ENCODE measurements at regions not wholly inside any gene's neighbourhood (a gene's known extent, or its start where the extent isn't known, plus 50 kb on each side); places are given as distances from the start of the nearest gene placed in this dataset.
A peak's percentile ranks its signal among the peaks of the same experiment; 100 is the strongest.

- no peak for TF ChIP-seq CTCF (IDR thresholded peaks at IDR 0.05; ENCODE audit: low read depth, low read length)
- DNase-seq (ENCODE audit: low read depth in 2 of 2) = no peak
- H3K4me3 ChIP-seq (replicated peaks in 1 of 2; ENCODE audit: low read depth in 2 of 2, low read length in 2 of 2) = no peak overlapping the region
Measured at GRCh38 chr14:89708982-89709625, 245.4 kb downstream of the EFCAB11 start.

- TF ChIP-seq CTCF (IDR thresholded peaks at IDR 0.05; ENCODE audit: low read depth, low read length) = no peak
- no peak for DNase-seq (ENCODE audit: low read depth in 2 of 2)
- no peak overlapping the region for H3K4me3 ChIP-seq (replicated peaks in 1 of 2; ENCODE audit: low read depth in 2 of 2, low read length in 2 of 2)
Measured at GRCh38 chr14:89707086-89707485, 247.4 kb downstream of the EFCAB11 start.

- TF ChIP-seq CTCF (IDR thresholded peaks at IDR 0.05; ENCODE audit: low read depth, low read length) = no peak
- no peak for DNase-seq (ENCODE audit: low read depth in 2 of 2)
- no peak overlapping the region for H3K4me3 ChIP-seq (replicated peaks in 1 of 2; ENCODE audit: low read depth in 2 of 2, low read length in 2 of 2)
Measured at GRCh38 chr14:89702876-89703200, 251.7 kb downstream of the EFCAB11 start.

- DNase-seq (ENCODE audit: low read depth in 2 of 2) = peak; percentile 40 to 47
- no peak for TF ChIP-seq CTCF (IDR thresholded peaks at IDR 0.05; ENCODE audit: low read depth, low read length)
- H3K4me3 ChIP-seq (replicated peaks in 1 of 2; ENCODE audit: low read depth in 2 of 2, low read length in 2 of 2) = peak overlapping the region; percentile 37 to 52
Measured at GRCh38 chr14:89702073-89702875, 252.3 kb downstream of the EFCAB11 start.

GRCh38 chr14:89701211-89702043 lies 253.1 kb downstream of the EFCAB11 start:
- peak overlapping the region; percentile 66 to 67 for H3K4me3 ChIP-seq (replicated peaks in 1 of 2; ENCODE audit: low read depth in 2 of 2, low read length in 2 of 2)
- peak; percentile 63 to 84 for DNase-seq (ENCODE audit: low read depth in 2 of 2)

More at GRCh38 chr14:89701211-89702043, 253.1 kb downstream of the EFCAB11 start:
- no peak for TF ChIP-seq CTCF (IDR thresholded peaks at IDR 0.05; ENCODE audit: low read depth, low read length)

Data from cardiac fibroblast (primary cell).